ENCODE measurements at regions not wholly inside any gene's neighbourhood (a gene's known extent, or its start where the extent isn't known, plus 50 kb on each side); places are given as distances from the start of the nearest gene placed in this dataset.

DNA sequence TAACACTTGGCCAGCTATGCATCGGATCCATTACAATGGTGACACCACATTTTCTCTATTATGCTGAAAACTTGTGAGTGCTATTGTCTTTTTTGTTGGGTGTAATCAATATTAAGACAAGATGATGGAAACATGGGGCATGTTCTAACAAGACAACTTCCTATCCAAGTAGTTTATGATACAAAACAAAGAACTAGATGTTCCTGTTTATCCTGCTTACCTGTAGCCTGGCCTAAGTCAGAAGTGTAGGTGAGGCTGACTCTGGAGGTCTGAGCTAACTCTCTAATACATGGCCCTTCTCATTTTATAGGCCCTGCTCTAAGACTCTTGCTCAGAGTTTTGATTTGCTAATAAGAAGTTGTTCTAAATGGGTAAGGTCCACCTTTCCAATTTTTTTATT lies 242.4 kb upstream of the STXBP5 start (continued):
- TF ChIP-seq, protein P1, sequence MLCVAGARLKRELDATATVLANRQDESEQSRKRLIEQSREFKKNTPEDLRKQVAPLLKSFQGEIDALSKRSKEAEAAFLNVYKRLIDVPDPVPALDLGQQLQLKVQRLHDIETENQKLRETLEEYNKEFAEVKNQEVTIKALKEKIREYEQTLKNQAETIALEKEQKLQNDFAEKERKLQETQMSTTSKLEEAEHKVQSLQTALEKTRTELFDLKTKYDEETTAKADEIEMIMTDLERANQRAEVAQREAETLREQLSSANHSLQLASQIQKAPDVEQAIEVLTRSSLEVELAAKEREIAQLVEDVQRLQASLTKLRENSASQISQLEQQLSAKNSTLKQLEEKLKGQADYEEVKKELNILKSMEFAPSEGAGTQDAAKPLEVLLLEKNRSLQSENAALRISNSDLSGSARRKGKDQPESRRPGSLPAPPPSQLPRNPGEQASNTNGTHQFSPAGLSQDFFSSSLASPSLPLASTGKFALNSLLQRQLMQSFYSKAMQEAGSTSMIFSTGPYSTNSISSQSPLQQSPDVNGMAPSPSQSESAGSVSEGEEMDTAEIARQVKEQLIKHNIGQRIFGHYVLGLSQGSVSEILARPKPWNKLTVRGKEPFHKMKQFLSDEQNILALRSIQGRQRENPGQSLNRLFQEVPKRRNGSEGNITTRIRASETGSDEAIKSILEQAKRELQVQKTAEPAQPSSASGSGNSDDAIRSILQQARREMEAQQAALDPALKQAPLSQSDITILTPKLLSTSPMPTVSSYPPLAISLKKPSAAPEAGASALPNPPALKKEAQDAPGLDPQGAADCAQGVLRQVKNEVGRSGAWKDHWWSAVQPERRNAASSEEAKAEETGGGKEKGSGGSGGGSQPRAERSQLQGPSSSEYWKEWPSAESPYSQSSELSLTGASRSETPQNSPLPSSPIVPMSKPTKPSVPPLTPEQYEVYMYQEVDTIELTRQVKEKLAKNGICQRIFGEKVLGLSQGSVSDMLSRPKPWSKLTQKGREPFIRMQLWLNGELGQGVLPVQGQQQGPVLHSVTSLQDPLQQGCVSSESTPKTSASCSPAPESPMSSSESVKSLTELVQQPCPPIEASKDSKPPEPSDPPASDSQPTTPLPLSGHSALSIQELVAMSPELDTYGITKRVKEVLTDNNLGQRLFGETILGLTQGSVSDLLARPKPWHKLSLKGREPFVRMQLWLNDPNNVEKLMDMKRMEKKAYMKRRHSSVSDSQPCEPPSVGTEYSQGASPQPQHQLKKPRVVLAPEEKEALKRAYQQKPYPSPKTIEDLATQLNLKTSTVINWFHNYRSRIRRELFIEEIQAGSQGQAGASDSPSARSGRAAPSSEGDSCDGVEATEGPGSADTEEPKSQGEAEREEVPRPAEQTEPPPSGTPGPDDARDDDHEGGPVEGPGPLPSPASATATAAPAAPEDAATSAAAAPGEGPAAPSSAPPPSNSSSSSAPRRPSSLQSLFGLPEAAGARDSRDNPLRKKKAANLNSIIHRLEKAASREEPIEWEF (IDR thresholded peaks at IDR 0.05; ENCODE audit: insufficient replicate concordance, low read depth, low read length) = no peak
- TF ChIP-seq CREB1 (IDR thresholded peaks at IDR 0.05; ENCODE audit: low read depth) = no peak
- no peak for TF ChIP-seq JUND (IDR thresholded peaks at IDR 0.05; ENCODE audit: low read depth, low read length)
- no peak for TF ChIP-seq SMC3 (IDR thresholded peaks at IDR 0.05; ENCODE audit: borderline replicate concordance, low read length)
- TF ChIP-seq STAT1 (conservative IDR thresholded peaks at IDR 0.05) = no peak
- TF ChIP-seq, protein P2, sequence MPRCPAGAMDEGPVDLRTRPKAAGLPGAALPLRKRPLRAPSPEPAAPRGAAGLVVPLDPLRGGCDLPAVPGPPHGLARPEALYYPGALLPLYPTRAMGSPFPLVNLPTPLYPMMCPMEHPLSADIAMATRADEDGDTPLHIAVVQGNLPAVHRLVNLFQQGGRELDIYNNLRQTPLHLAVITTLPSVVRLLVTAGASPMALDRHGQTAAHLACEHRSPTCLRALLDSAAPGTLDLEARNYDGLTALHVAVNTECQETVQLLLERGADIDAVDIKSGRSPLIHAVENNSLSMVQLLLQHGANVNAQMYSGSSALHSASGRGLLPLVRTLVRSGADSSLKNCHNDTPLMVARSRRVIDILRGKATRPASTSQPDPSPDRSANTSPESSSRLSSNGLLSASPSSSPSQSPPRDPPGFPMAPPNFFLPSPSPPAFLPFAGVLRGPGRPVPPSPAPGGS (IDR thresholded peaks at IDR 0.05; ENCODE audit: borderline replicate concordance, insufficient read depth, low read depth, low read length, poor library complexity, severe bottlenecking) = no peak
- TF ChIP-seq ZNF622 (IDR thresholded peaks at IDR 0.05) = no peak
- TF ChIP-seq ZNF384 (IDR thresholded peaks at IDR 0.05; ENCODE audit: borderline replicate concordance, low read depth, low read length) = no peak
- TF ChIP-seq EGR1 (IDR thresholded peaks at IDR 0.05; ENCODE audit: borderline replicate concordance in 1 of 2, low read depth in 2 of 2, low read length in 2 of 2) = no peak
- no peak for TF ChIP-seq NBN (IDR thresholded peaks at IDR 0.05)

All from GM12878 (cell line).